GM20000 (cell line): ENCODE measurements at regions not wholly inside any gene's neighbourhood (a gene's known extent, or its start where the extent isn't known, plus 50 kb on each side); places are given as distances from the start of the nearest gene placed in this dataset.

Source experiments
- DNase-seq: peaks from one replicate; pipeline ENCODE4 v3.0.0; 2012; ENCODE audit warnings: low spot score
- CTCF ChIP-seq: IDR thresholded peaks from 2 replicates; pipeline ENCODE4 v1.5.1; 2012; ENCODE audit warnings: mild to moderate bottlenecking, control low read depth; ENCODE audit errors: extremely low read depth, missing control alignments

- no peak for TF ChIP-seq CTCF
- DNase-seq, result no peak
These were observed 531.9 kb upstream of the PTPRD start for GRCh38 chr9:11144746-11145145.

- DNase-seq, result no peak
- no peak for TF ChIP-seq CTCF
These were observed 535.4 kb upstream of the PTPRD start for GRCh38 chr9:11148189-11148588.

GRCh38 chr9:11149065-11149464, 536.3 kb upstream of the PTPRD start:
- TF ChIP-seq CTCF, result no peak
- DNase-seq, result no peak

GRCh38 chr9:11158063-11158462, 545.3 kb upstream of the PTPRD start:
- no peak for DNase-seq
- no peak for TF ChIP-seq CTCF

- DNase-seq, result no peak
- no peak for TF ChIP-seq CTCF
These were observed 545.9 kb upstream of the PTPRD start for GRCh38 chr9:11158676-11159075.

GRCh38 chr9:11159318-11159862, 546.6 kb upstream of the PTPRD start:
- no peak for DNase-seq
- TF ChIP-seq CTCF, result no peak

GRCh38 chr9:11163843-11164242, 551.0 kb upstream of the PTPRD start:
- no peak for DNase-seq
- no peak for TF ChIP-seq CTCF

GRCh38 chr9:11182001-11182400, 569.2 kb upstream of the PTPRD start:
- no peak for DNase-seq
- no peak for TF ChIP-seq CTCF
